CD8-positive, alpha-beta memory T cell (primary cell): ENCODE measurements at regions not wholly inside any gene's neighbourhood (a gene's known extent, or its start where the extent isn't known, plus 50 kb on each side); places are given as distances from the start of the nearest gene placed in this dataset.
A peak's percentile ranks its signal among the peaks of the same experiment; 100 is the strongest.

Source experiments
- CTCF ChIA-PET: fragments of 350-600 bp; sonication (Branson Sonifier 250); formaldehyde crosslinking; loops from one replicate; lab custom pipeline; 2021; ENCODE audit warnings: antibody characterized with exemption; lab: Charles Lee
- POLR2A ChIA-PET: fragments of 350-600 bp; sonication (Branson Sonifier 250); formaldehyde crosslinking; loops from one replicate; lab custom pipeline; 2021; ENCODE audit warnings: antibody characterized with exemption; lab: Charles Lee
- DNase-seq, 5 donors: peaks; one replicate each; pipeline versions ENCODE4 v3.0.0 to v3.0.0-alpha.2; 2020 to 2022; ENCODE audit warnings: mixed read lengths in 1 of 5
- H3K27ac ChIP-seq: one replicate; pipeline ENCODE4 v1.7.0; 2013; ENCODE audit warnings: low read depth, mild to moderate bottlenecking, low read length, moderate library complexity
- H3K27me3 ChIP-seq: 2 replicates; pipeline ENCODE4 v1.7.0; 2013; ENCODE audit warnings: low read length, mild to moderate bottlenecking; ENCODE audit not compliant: insufficient read depth, poor library complexity, severe bottlenecking
- H3K36me3 ChIP-seq: 2 replicates; pipeline ENCODE4 v1.7.0; 2013; ENCODE audit warnings: mild to moderate bottlenecking, low read length, moderate library complexity; ENCODE audit not compliant: insufficient read depth
- H3K4me1 ChIP-seq: 2 replicates; pipeline ENCODE4 v1.7.0; 2013; ENCODE audit warnings: mild to moderate bottlenecking, low read length, moderate library complexity; ENCODE audit not compliant: insufficient read depth
- H3K4me3 ChIP-seq: 2 replicates; pipeline ENCODE4 v1.7.0; 2013; ENCODE audit warnings: mild to moderate bottlenecking, low read length
- H3K9me3 ChIP-seq: 2 replicates; pipeline ENCODE4 v1.7.0; 2013; ENCODE audit warnings: mild to moderate bottlenecking, low read length
- H3K27ac Mint-ChIP-seq, 8 donors: one replicate each; pipeline ENCODE4 v1.8.0; 2020 to 2021; ENCODE audit warnings: mixed read lengths in 8 of 8, mild to moderate bottlenecking in 6 of 8, inconsistent platforms in 3 of 8, moderate library complexity in 3 of 8
- H3K27me3 Mint-ChIP-seq, 2 donors: one replicate each; pipeline ENCODE4 v1.8.0; 2020 to 2021; ENCODE audit warnings: mixed read lengths in 2 of 2, mild to moderate bottlenecking in 1 of 2, moderate library complexity in 1 of 2
- H3K36me3 Mint-ChIP-seq, 3 donors: one replicate each; pipeline ENCODE4 v1.8.0; 2020 to 2021; ENCODE audit warnings: mixed read lengths in 3 of 3, inconsistent platforms in 1 of 3, mild to moderate bottlenecking in 1 of 3
- H3K4me1 Mint-ChIP-seq, 3 donors: one replicate each; pipeline ENCODE4 v1.8.0; 2020 to 2021; ENCODE audit warnings: mixed read lengths in 3 of 3, inconsistent platforms in 1 of 3, mild to moderate bottlenecking in 1 of 3
- H3K4me3 Mint-ChIP-seq, 7 donors: one replicate each; pipeline ENCODE4 v1.8.0; 2020 to 2021; ENCODE audit warnings: mixed read lengths in 7 of 7, mild to moderate bottlenecking in 6 of 7, moderate library complexity in 4 of 7, inconsistent platforms in 2 of 7
- H3K9me3 Mint-ChIP-seq, 5 donors: one replicate each; pipeline ENCODE4 v1.8.0; 2020 to 2022; ENCODE audit warnings: mixed read lengths in 5 of 5, mild to moderate bottlenecking in 3 of 5, moderate library complexity in 2 of 5, inconsistent platforms in 1 of 5

- H3K27me3 Mint-ChIP-seq: peaks cover 3 to 23% of the 10 kb centered on the region in 2 donors
- Histone ChIP-seq H3K27me3 (no peaks in the 10 kb centered on the region), H3K36me3 (no peaks in the 10 kb centered on the region), H3K27ac (no peak overlapping the region), H3K4me3 (no peak overlapping the region), H3K4me1 (no peaks in the 10 kb centered on the region), H3K9me3 (no peaks in the 10 kb centered on the region)
- CTCF ChIA-PET: no interaction called here
- no peak overlapping the region for H3K27ac Mint-ChIP-seq
- POLR2A ChIA-PET: no interaction called here
- H3K36me3 Mint-ChIP-seq: no peaks in the 10 kb centered on the region
- H3K9me3 Mint-ChIP-seq: no peaks in the 10 kb centered on the region
- no peak for DNase-seq
- H3K4me3 Mint-ChIP-seq: no peak overlapping the region
- no peaks in the 10 kb centered on the region for H3K4me1 Mint-ChIP-seq
Observed at GRCh38 chr7:96931891-96932290, 73.5 kb upstream of the DLX6 start.

GRCh38 chr7:96933067-96933645 lies 72.2 kb upstream of the DLX6 start:
- Mint-ChIP-seq H3K9me3 (no peaks in the 10 kb centered on the region), H3K27me3 (peaks cover 3 to 23% of the 10 kb centered on the region in 2 donors), H3K36me3 (no peaks in the 10 kb centered on the region), H3K4me1 (no peaks in the 10 kb centered on the region), H3K4me3 (peak overlapping the region in 1 of 7 donors; percentile 57), H3K27ac (no peak overlapping the region)
- Histone ChIP-seq H3K4me3 (no peak overlapping the region), H3K4me1 (no peaks in the 10 kb centered on the region), H3K9me3 (no peaks in the 10 kb centered on the region), H3K36me3 (no peaks in the 10 kb centered on the region), H3K27ac (no peak overlapping the region), H3K27me3 (no peaks in the 10 kb centered on the region)
- no peak for DNase-seq
- ChIA-PET POLR2A (no interaction called here), CTCF (no interaction called here)

- Histone ChIP-seq H3K9me3 (no peaks in the 10 kb centered on the region), H3K27ac (no peak overlapping the region), H3K4me1 (no peaks in the 10 kb centered on the region), H3K4me3 (no peak overlapping the region), H3K27me3 (no peaks in the 10 kb centered on the region), H3K36me3 (no peaks in the 10 kb centered on the region)
- H3K36me3 Mint-ChIP-seq: no peaks in the 10 kb centered on the region
- H3K4me3 Mint-ChIP-seq: no peak overlapping the region
- H3K4me1 Mint-ChIP-seq: no peaks in the 10 kb centered on the region
- H3K27me3 Mint-ChIP-seq: peaks cover 4 to 7% of the 10 kb centered on the region in 2 donors
- H3K9me3 Mint-ChIP-seq: no peaks in the 10 kb centered on the region
- DNase-seq: no peak
- CTCF ChIA-PET: no interaction called here
- H3K27ac Mint-ChIP-seq: no peak overlapping the region
- POLR2A ChIA-PET: no interaction called here
Observed at GRCh38 chr7:96936621-96937020, 68.7 kb upstream of the DLX6 start.

- Histone ChIP-seq H3K27me3 (no peaks in the 10 kb centered on the region), H3K4me1 (no peaks in the 10 kb centered on the region), H3K36me3 (no peaks in the 10 kb centered on the region), H3K27ac (no peak overlapping the region), H3K4me3 (no peak overlapping the region), H3K9me3 (no peaks in the 10 kb centered on the region)
- ChIA-PET POLR2A (no interaction called here), CTCF (no interaction called here)
- Mint-ChIP-seq H3K4me1 (no peaks in the 10 kb centered on the region), H3K36me3 (no peaks in the 10 kb centered on the region), H3K27me3 (peaks cover 1 to 3% of the 10 kb centered on the region in 2 donors), H3K9me3 (no peaks in the 10 kb centered on the region), H3K4me3 (no peak overlapping the region), H3K27ac (no peak overlapping the region)
- no peak for DNase-seq
Observed at GRCh38 chr7:96942112-96942511, 63.2 kb upstream of the DLX6 start.

- Histone ChIP-seq H3K27ac (no peak overlapping the region), H3K4me3 (no peak overlapping the region), H3K9me3 (no peaks in the 10 kb centered on the region), H3K27me3 (no peaks in the 10 kb centered on the region), H3K36me3 (no peaks in the 10 kb centered on the region), H3K4me1 (no peaks in the 10 kb centered on the region)
- DNase-seq: no peak
- H3K27ac Mint-ChIP-seq: no peak overlapping the region
- H3K4me1 Mint-ChIP-seq: no peaks in the 10 kb centered on the region
- POLR2A ChIA-PET: no interaction called here
- no peak overlapping the region for H3K4me3 Mint-ChIP-seq
- CTCF ChIA-PET: no interaction called here
- no peaks in the 10 kb centered on the region for H3K9me3 Mint-ChIP-seq
- peaks cover 0 to 24% of the 10 kb centered on the region in 2 donors for H3K27me3 Mint-ChIP-seq
- H3K36me3 Mint-ChIP-seq: no peaks in the 10 kb centered on the region
Observed at GRCh38 chr7:96949766-96950165, 55.6 kb upstream of the DLX6 start.

GRCh38 chr7:96952974-96953391 lies 52.4 kb upstream of the DLX6 start:
- H3K9me3 ChIP-seq: no peaks in the 10 kb centered on the region
- no peak for DNase-seq
- H3K27me3 ChIP-seq: no peaks in the 10 kb centered on the region
- no peak overlapping the region for H3K4me3 ChIP-seq
- Mint-ChIP-seq H3K9me3 (no peaks in the 10 kb centered on the region), H3K27ac (no peak overlapping the region), H3K27me3 (peaks cover 0 to 38% of the 10 kb centered on the region in 2 donors), H3K4me3 (no peak overlapping the region), H3K36me3 (peaks cover 0 to 1% (median 0%) of the 10 kb centered on the region in 3 donors), H3K4me1 (no peaks in the 10 kb centered on the region)
- POLR2A ChIA-PET: no interaction called here
- no peaks in the 10 kb centered on the region for H3K36me3 ChIP-seq
- no peaks in the 10 kb centered on the region for H3K4me1 ChIP-seq
- H3K27ac ChIP-seq: no peak overlapping the region
- CTCF ChIA-PET: no interaction called here

GRCh38 chr7:96953676-96954513 lies 51.5 kb upstream of the DLX6 start:
- H3K36me3 ChIP-seq: no peaks in the 10 kb centered on the region
- Mint-ChIP-seq H3K27ac (no peak overlapping the region), H3K27me3 (peaks cover 0 to 43% of the 10 kb centered on the region in 2 donors), H3K4me1 (no peaks in the 10 kb centered on the region), H3K9me3 (no peaks in the 10 kb centered on the region), H3K36me3 (peaks cover 0 to 1% (median 0%) of the 10 kb centered on the region in 3 donors), H3K4me3 (no peak overlapping the region)
- H3K27me3 ChIP-seq: no peaks in the 10 kb centered on the region
- no peaks in the 10 kb centered on the region for H3K9me3 ChIP-seq
- ChIA-PET POLR2A (no interaction called here), CTCF (no interaction called here)
- no peak overlapping the region for H3K27ac ChIP-seq
- H3K4me3 ChIP-seq: no peak overlapping the region
- H3K4me1 ChIP-seq: no peaks in the 10 kb centered on the region
- DNase-seq: no peak
